NCI-H226 (cell line): ENCODE measurements at regions not wholly inside any gene's neighbourhood (a gene's known extent, or its start where the extent isn't known, plus 50 kb on each side); places are given as distances from the start of the nearest gene placed in this dataset.

Source experiments
- DNase-seq: peaks from one replicate; pipeline ENCODE4 v3.0.0-alpha.2; 2015

- no peak for DNase-seq
Observed at GRCh38 chr3:72451841-72452240, 396.4 kb downstream of the SHQ1 start.

- no peak for DNase-seq
Observed at GRCh38 chr3:72449551-72449950, 398.7 kb downstream of the SHQ1 start.

- no peak for DNase-seq
Observed at GRCh38 chr3:72448858-72449257, 399.4 kb downstream of the SHQ1 start.

GRCh38 chr3:72448375-72448823 lies 399.8 kb downstream of the SHQ1 start:
- no peak for DNase-seq

- DNase-seq: peak; percentile 69
Observed at GRCh38 chr3:72447059-72447946, 400.9 kb downstream of the SHQ1 start.

GRCh38 chr3:72446218-72447058 lies 401.8 kb downstream of the SHQ1 start, which contains the start of gene RYBP:
RYBP (minus strand) TSS chr3:72446621.
- DNase-seq: peak; percentile 8

GRCh38 chr3:72445827-72446217 lies 402.4 kb downstream of the SHQ1 start:
- DNase-seq: no peak

- no peak for DNase-seq
Observed at GRCh38 chr3:72444656-72445223, 403.5 kb downstream of the SHQ1 start.

GRCh38 chr3:72442759-72443158 lies 405.5 kb downstream of the SHQ1 start:
- DNase-seq: no peak

GRCh38 chr3:72441284-72441994 lies 406.8 kb downstream of the SHQ1 start:
- peak; percentile 27 for DNase-seq

- DNase-seq: no peak
Observed at GRCh38 chr3:72440491-72440890, 407.8 kb downstream of the SHQ1 start.

- no peak for DNase-seq
Observed at GRCh38 chr3:72439321-72440183, 408.7 kb downstream of the SHQ1 start.

GRCh38 chr3:72437661-72438406 lies 410.4 kb downstream of the SHQ1 start:
- no peak for DNase-seq

- no peak for DNase-seq
Observed at GRCh38 chr3:72436863-72437592, 411.2 kb downstream of the SHQ1 start.

GRCh38 chr3:72434296-72434695 lies 413.9 kb downstream of the SHQ1 start:
- no peak for DNase-seq

- DNase-seq: no peak
Observed at GRCh38 chr3:72432246-72432645, 416.0 kb downstream of the SHQ1 start.

- no peak for DNase-seq
Observed at GRCh38 chr3:72429589-72430353, 418.5 kb downstream of the SHQ1 start.

- no peak for DNase-seq
Observed at GRCh38 chr3:72428803-72429202, 419.4 kb downstream of the SHQ1 start.

- no peak for DNase-seq
Observed at GRCh38 chr3:72427624-72428023, 420.6 kb downstream of the SHQ1 start.
